HUDEP-2 (cell line): ENCODE measurements at regions not wholly inside any gene's neighbourhood (a gene's known extent, or its start where the extent isn't known, plus 50 kb on each side); places are given as distances from the start of the nearest gene placed in this dataset.

Source experiments
- DNase-seq, 76 experiments: peaks; one replicate each; lab custom pipeline; 2025; ENCODE audit not compliant: unreplicated experiment in 76 of 76; lab: John Stamatoyannopoulos, UW

- DNase-seq = no peak
Observed at GRCh38 chr5:68730979-68731654, 362.7 kb upstream of the SLC30A5 start.

GRCh38 chr5:68732251-68732650, 361.6 kb upstream of the SLC30A5 start:
- no peak for DNase-seq

GRCh38 chr5:68734781-68735180, 359.0 kb upstream of the SLC30A5 start:
- DNase-seq = no peak

- DNase-seq = no peak
Observed at GRCh38 chr5:68738236-68738635, 355.6 kb upstream of the SLC30A5 start.

- no peak for DNase-seq
Observed at GRCh38 chr5:68738841-68739240, 355.0 kb upstream of the SLC30A5 start.

GRCh38 chr5:68739752-68740151, 354.1 kb upstream of the SLC30A5 start:
- no peak for DNase-seq

- DNase-seq = no peak
Observed at GRCh38 chr5:68740226-68740910, 353.4 kb upstream of the SLC30A5 start.

- no peak for DNase-seq
Observed at GRCh38 chr5:68744206-68744605, 349.6 kb upstream of the SLC30A5 start.

GRCh38 chr5:68745448-68745847, 348.4 kb upstream of the SLC30A5 start:
- peak in 2 of 76 experiments; percentile 1 to 2 for DNase-seq

GRCh38 chr5:68746220-68746619, 347.6 kb upstream of the SLC30A5 start:
- no peak for DNase-seq

GRCh38 chr5:68746643-68747420, 347.0 kb upstream of the SLC30A5 start:
- no peak for DNase-seq

- no peak for DNase-seq
Observed at GRCh38 chr5:68747521-68747920, 346.3 kb upstream of the SLC30A5 start.

- no peak for DNase-seq
Observed at GRCh38 chr5:68748101-68748500, 345.7 kb upstream of the SLC30A5 start.

- DNase-seq = no peak
Observed at GRCh38 chr5:68749077-68749476, 344.7 kb upstream of the SLC30A5 start.

GRCh38 chr5:68749631-68750030, 344.2 kb upstream of the SLC30A5 start:
- DNase-seq = no peak

- no peak for DNase-seq
Observed at GRCh38 chr5:68751661-68752060, 342.2 kb upstream of the SLC30A5 start.

GRCh38 chr5:68754536-68754935, 339.3 kb upstream of the SLC30A5 start:
- DNase-seq = no peak

GRCh38 chr5:68755293-68755692, 338.5 kb upstream of the SLC30A5 start:
- DNase-seq = no peak

GRCh38 chr5:68757006-68757405, 336.8 kb upstream of the SLC30A5 start:
- DNase-seq = no peak

- DNase-seq = no peak
Observed at GRCh38 chr5:68757626-68758212, 336.1 kb upstream of the SLC30A5 start.

- DNase-seq = no peak
Observed at GRCh38 chr5:68759593-68759992, 334.2 kb upstream of the SLC30A5 start.
